GM23338 (cell line): ENCODE measurements at regions not wholly inside any gene's neighbourhood (a gene's known extent, or its start where the extent isn't known, plus 50 kb on each side); places are given as distances from the start of the nearest gene placed in this dataset.

Source experiments
- ATAC-seq: fragments of 200-7000 bp; cut with Tn5 transposase; 3 replicates; pipeline ENCODE4 v1.9.1; 2020
- DNase-seq: peaks from one replicate; pipeline ENCODE4 v3.0.0-alpha.2; 2015; ENCODE audit warnings: low spot score
- H2AFZ ChIP-seq: fragments of 200-600 bp; sonication (generic); 2 replicates; pipeline ENCODE4 v1.8.0; 2016; ENCODE audit warnings: antibody characterized with exemption, mild to moderate bottlenecking, moderate library complexity
- H3F3A ChIP-seq: fragments of 200-600 bp; sonication (generic); replicated peaks from 2 replicates; pipeline ENCODE4 v1.8.0; 2017; ENCODE audit warnings: antibody characterized with exemption, mixed run types, low read depth
- H3K27ac ChIP-seq: fragments of 200-600 bp; sonication (generic); 2 replicates; pipeline ENCODE4 v1.6.1; 2016; ENCODE audit warnings: low read depth
- H3K27me3 ChIP-seq: fragments of 200-600 bp; sonication (generic); 2 replicates; pipeline ENCODE4 v1.8.0; 2016; ENCODE audit warnings: mild to moderate bottlenecking, mixed run types, moderate library complexity; ENCODE audit not compliant: insufficient read depth
- H3K36me3 ChIP-seq: fragments of 200-600 bp; sonication (generic); 2 replicates; pipeline ENCODE4 v1.8.0; 2016; ENCODE audit warnings: mild to moderate bottlenecking; ENCODE audit not compliant: insufficient read depth
- H3K4me1 ChIP-seq: fragments of 200-600 bp; sonication (generic); 2 replicates; pipeline ENCODE4 v1.8.0; 2016; ENCODE audit warnings: mild to moderate bottlenecking, moderate library complexity; ENCODE audit not compliant: insufficient read depth
- H3K4me2 ChIP-seq: fragments of 200-600 bp; sonication (generic); 2 replicates; pipeline ENCODE4 v1.7.1; 2017; ENCODE audit warnings: mixed run types
- H3K4me3 ChIP-seq: fragments of 200-600 bp; sonication (generic); 2 replicates; pipeline ENCODE4 v1.6.1; 2016; ENCODE audit warnings: mixed run types
- H3K79me2 ChIP-seq: fragments of 200-600 bp; sonication (generic); replicated peaks from 2 replicates; pipeline ENCODE4 v1.8.0; 2017; ENCODE audit warnings: mild to moderate bottlenecking; ENCODE audit not compliant: insufficient read depth
- H3K9me2 ChIP-seq: fragments of 200-600 bp; sonication (generic); 2 replicates; pipeline ENCODE4 v1.8.0; 2017; ENCODE audit not compliant: insufficient read depth
- H4K20me1 ChIP-seq: fragments of 200-600 bp; sonication (generic); replicated peaks from 2 replicates; pipeline ENCODE4 v1.8.0; 2017; ENCODE audit warnings: mild to moderate bottlenecking; ENCODE audit not compliant: insufficient read depth
- H3K27ac Mint-ChIP-seq: 2 replicates; pipeline ENCODE4 v1.8.0; 2020; ENCODE audit warnings: inconsistent platforms, mild to moderate bottlenecking, moderate library complexity, mixed read lengths
- H3K27me3 Mint-ChIP-seq: 3 replicates; pipeline ENCODE4 v1.8.0; 2022; ENCODE audit warnings: low read depth, mild to moderate bottlenecking, moderate library complexity, mixed read lengths, inconsistent platforms; ENCODE audit not compliant: insufficient read depth, poor library complexity
- H3K36me3 Mint-ChIP-seq: 3 replicates; pipeline ENCODE4 v1.8.0; 2021; ENCODE audit warnings: low read depth, mild to moderate bottlenecking, inconsistent platforms, moderate library complexity, mixed read lengths
- H3K4me1 Mint-ChIP-seq: 3 replicates; pipeline ENCODE4 v1.8.0; 2020; ENCODE audit warnings: mild to moderate bottlenecking, inconsistent platforms, mixed read lengths
- H3K4me3 Mint-ChIP-seq: 3 replicates; pipeline ENCODE4 v1.8.0; 2021; ENCODE audit warnings: moderate library complexity, mild to moderate bottlenecking, inconsistent platforms, mixed read lengths
- H3K9me3 Mint-ChIP-seq: 3 replicates; pipeline ENCODE4 v1.8.0; 2020; ENCODE audit warnings: moderate library complexity, mild to moderate bottlenecking, inconsistent platforms, mixed read lengths
- CREB1 ChIP-seq: fragments of 250-450 bp; sonication (Bioruptor Pico); IDR thresholded peaks from 2 replicates; pipeline ENCODE4 v1.5.0; 2020; ENCODE audit warnings: low read depth, mild to moderate bottlenecking, moderate library complexity
- CTCF ChIP-seq, 2 experiments: fragments of 200-600 bp in 1 of 2; sonication (generic) in 1 of 2; conservative IDR thresholded peaks; 2 replicates each; pipeline versions ENCODE4 v1.5.1 to v1.6.1; 2016 to 2017; ENCODE audit warnings: antibody characterized with exemption in 2 of 2, low read depth in 2 of 2, mild to moderate bottlenecking in 2 of 2, moderate library complexity in 1 of 2
- ETS1 ChIP-seq: IDR thresholded peaks from 2 replicates; pipeline ENCODE4 v1.6.1; 2016; ENCODE audit warnings: antibody characterized with exemption
- EZH2 ChIP-seq: fragments of 200-600 bp; sonication (generic); IDR thresholded peaks from one replicate; pipeline ENCODE4 v1.8.0; 2017; ENCODE audit warnings: antibody characterized with exemption, mild to moderate bottlenecking, low read depth; ENCODE audit not compliant: unreplicated experiment
- EZH2phosphoT487 ChIP-seq: fragments of 200-600 bp; sonication (generic); IDR thresholded peaks from one replicate; pipeline ENCODE4 v1.8.1; 2018; ENCODE audit warnings: antibody characterized with exemption; ENCODE audit not compliant: unreplicated experiment
- POLR2AphosphoS5 ChIP-seq: IDR thresholded peaks from 2 replicates; pipeline ENCODE4 v1.6.1; 2016; ENCODE audit warnings: antibody characterized with exemption, low read depth
- ZNF114 ChIP-seq: fragments of 250-450 bp; sonication (Bioruptor Pico); IDR thresholded peaks from 2 replicates; pipeline ENCODE4 v1.5.0; 2020; ENCODE audit warnings: mild to moderate bottlenecking, moderate library complexity
- ZNF462 ChIP-seq: fragments of 250-450 bp; sonication (Bioruptor Pico); IDR thresholded peaks from 2 replicates; pipeline ENCODE4 v1.5.0; 2020; ENCODE audit warnings: mild to moderate bottlenecking, moderate library complexity

GRCh38 chr11:90326647-90327046 lies 103.8 kb upstream of the CHORDC1 start:
- DNase-seq, result no peak
- no peaks in the 10 kb centered on the region for H3K36me3 Mint-ChIP-seq
- Histone ChIP-seq H4K20me1 (no peaks in the 10 kb centered on the region; the same call in 1 of the 2 replicates), H3K4me1 (no peaks in the 10 kb centered on the region), H3K36me3 (no peaks in the 10 kb centered on the region), H3K27ac (no peak overlapping the region), H3K27me3 (no peaks in the 10 kb centered on the region), H3K4me3 (no peak overlapping the region), H3K79me2 (no peaks in the 10 kb centered on the region), H3F3A (no peaks in the 10 kb centered on the region), H3K9me2 (0 out of 2 replicates have a peak, but pooled peaks cover 5% of the 10 kb centered on the region), H2AFZ (no peak overlapping the region), H3K4me2 (no peak overlapping the region)
- H3K4me3 Mint-ChIP-seq, result no peak overlapping the region
- H3K4me1 Mint-ChIP-seq, result peaks cover 3% of the 10 kb centered on the region; the same call in 2 of the 3 replicates
- H3K27ac Mint-ChIP-seq, result no peak overlapping the region
- H3K27me3 Mint-ChIP-seq, result peaks cover 2% of the 10 kb centered on the region
- TF ChIP-seq CTCF (conservative IDR thresholded peaks at IDR 0.05; ENCODE audit: low read depth in 2 of 2), result no peak
- no peak for TF ChIP-seq CREB1 (CRISPR knock-in tag)
- TF ChIP-seq ZNF462 (CRISPR knock-in tag), result no peak
- no peaks in the 10 kb centered on the region; the same call in 2 of the 3 replicates for H3K9me3 Mint-ChIP-seq
- ATAC-seq, result no peak

- no peak for ATAC-seq
- Histone ChIP-seq H3K27ac (no peak overlapping the region), H3K79me2 (no peaks in the 10 kb centered on the region), H3K4me2 (no peak overlapping the region), H3K9me2 (0 out of 2 replicates have a peak, but pooled peaks cover 5% of the 10 kb centered on the region), H3K4me3 (no peak overlapping the region), H3K36me3 (no peaks in the 10 kb centered on the region), H3F3A (no peaks in the 10 kb centered on the region), H3K4me1 (no peaks in the 10 kb centered on the region), H3K27me3 (no peaks in the 10 kb centered on the region), H4K20me1 (no peaks in the 10 kb centered on the region; the same call in 1 of the 2 replicates), H2AFZ (no peak overlapping the region)
- H3K27ac Mint-ChIP-seq, result no peak overlapping the region
- peaks cover 5% of the 10 kb centered on the region for H3K27me3 Mint-ChIP-seq
- H3K9me3 Mint-ChIP-seq, result peaks cover 5% of the 10 kb centered on the region; the same call in 2 of the 3 replicates
- no peak overlapping the region for H3K4me3 Mint-ChIP-seq
- H3K36me3 Mint-ChIP-seq, result peaks cover 3% of the 10 kb centered on the region; the same call in 2 of the 3 replicates
- DNase-seq, result no peak
- H3K4me1 Mint-ChIP-seq, result peaks cover 7% of the 10 kb centered on the region
- no peak for TF ChIP-seq ETS1
- TF ChIP-seq CREB1 (CRISPR knock-in tag), result no peak
- no peak for TF ChIP-seq POLR2AphosphoS5
- no peak for TF ChIP-seq ZNF114 (CRISPR knock-in tag)
- TF ChIP-seq EZH2, result no peak
- TF ChIP-seq CTCF (conservative IDR thresholded peaks at IDR 0.05; ENCODE audit: low read depth in 2 of 2), result no peak
- no peak for TF ChIP-seq EZH2phosphoT487
These were observed 100.4 kb upstream of the CHORDC1 start for GRCh38 chr11:90323289-90323688.
